ENCODE measurements at regions not wholly inside any gene's neighbourhood (a gene's known extent, or its start where the extent isn't known, plus 50 kb on each side); places are given as distances from the start of the nearest gene placed in this dataset.

DNA sequence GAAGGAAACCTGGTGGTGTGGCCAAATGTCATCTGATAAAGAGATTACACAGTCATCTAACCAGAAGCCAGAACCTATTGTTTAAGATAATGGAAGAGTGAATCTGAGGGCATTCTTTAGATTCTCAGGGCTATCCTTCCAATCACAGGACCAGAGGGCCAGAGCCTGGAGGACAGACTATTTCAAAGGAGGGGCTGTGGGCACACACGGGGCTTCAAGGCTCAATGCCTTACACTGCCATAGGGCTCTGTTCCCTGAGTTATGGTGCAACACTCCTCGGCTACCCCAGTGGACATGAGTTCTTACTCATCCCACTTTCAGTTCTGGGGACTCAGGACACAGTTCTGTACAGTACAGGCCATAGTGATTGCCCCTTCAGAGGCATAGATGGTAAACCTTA, 343.9 kb upstream of the ALCAM start:
- Histone ChIP-seq H3K4me3 (ENCODE audit: low read depth, low read length) (no peak overlapping the region), H3K9me3 (no peaks in the 10 kb centered on the region), H3K36me3 (ENCODE audit: control insufficient read depth, insufficient read depth, low read length) (no peaks in the 10 kb centered on the region), H3K27me3 (replicated peaks; ENCODE audit: control insufficient read depth, insufficient read depth, low read length) (no peaks in the 10 kb centered on the region), H3K4me1 (no peaks in the 10 kb centered on the region)
- TF ChIP-seq, protein P1, sequence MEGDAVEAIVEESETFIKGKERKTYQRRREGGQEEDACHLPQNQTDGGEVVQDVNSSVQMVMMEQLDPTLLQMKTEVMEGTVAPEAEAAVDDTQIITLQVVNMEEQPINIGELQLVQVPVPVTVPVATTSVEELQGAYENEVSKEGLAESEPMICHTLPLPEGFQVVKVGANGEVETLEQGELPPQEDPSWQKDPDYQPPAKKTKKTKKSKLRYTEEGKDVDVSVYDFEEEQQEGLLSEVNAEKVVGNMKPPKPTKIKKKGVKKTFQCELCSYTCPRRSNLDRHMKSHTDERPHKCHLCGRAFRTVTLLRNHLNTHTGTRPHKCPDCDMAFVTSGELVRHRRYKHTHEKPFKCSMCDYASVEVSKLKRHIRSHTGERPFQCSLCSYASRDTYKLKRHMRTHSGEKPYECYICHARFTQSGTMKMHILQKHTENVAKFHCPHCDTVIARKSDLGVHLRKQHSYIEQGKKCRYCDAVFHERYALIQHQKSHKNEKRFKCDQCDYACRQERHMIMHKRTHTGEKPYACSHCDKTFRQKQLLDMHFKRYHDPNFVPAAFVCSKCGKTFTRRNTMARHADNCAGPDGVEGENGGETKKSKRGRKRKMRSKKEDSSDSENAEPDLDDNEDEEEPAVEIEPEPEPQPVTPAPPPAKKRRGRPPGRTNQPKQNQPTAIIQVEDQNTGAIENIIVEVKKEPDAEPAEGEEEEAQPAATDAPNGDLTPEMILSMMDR (IDR thresholded peaks at IDR 0.05; ENCODE audit: insufficient read depth in 1 of 2, low read depth in 1 of 2, low read length in 1 of 2, severe bottlenecking in 1 of 2, unreplicated experiment in 1 of 2) = no peak
- intact Hi-C loops (cut with micrococcal nuclease; ENCODE audit: unreplicated experiment) = no loop called here
- DNase-seq = no peak
- ChIA-PET CTCF (no interaction called here), POLR2A (no interaction called here)
- Mint-ChIP-seq H3K27ac (ENCODE audit: unreplicated experiment) (no peak overlapping the region), H3K4me1 (ENCODE audit: low read depth, unreplicated experiment) (no peaks in the 10 kb centered on the region), H3K36me3 (ENCODE audit: insufficient read depth, unreplicated experiment) (no peaks in the 10 kb centered on the region), H3K9me3 (ENCODE audit: unreplicated experiment) (no peaks in the 10 kb centered on the region), H3K27me3 (ENCODE audit: insufficient read depth, unreplicated experiment) (no peaks in the 10 kb centered on the region), H3K4me3 (ENCODE audit: unreplicated experiment) (no peak overlapping the region)
- BruUV-seq (replicated peaks) = no TSS peak

DNA sequence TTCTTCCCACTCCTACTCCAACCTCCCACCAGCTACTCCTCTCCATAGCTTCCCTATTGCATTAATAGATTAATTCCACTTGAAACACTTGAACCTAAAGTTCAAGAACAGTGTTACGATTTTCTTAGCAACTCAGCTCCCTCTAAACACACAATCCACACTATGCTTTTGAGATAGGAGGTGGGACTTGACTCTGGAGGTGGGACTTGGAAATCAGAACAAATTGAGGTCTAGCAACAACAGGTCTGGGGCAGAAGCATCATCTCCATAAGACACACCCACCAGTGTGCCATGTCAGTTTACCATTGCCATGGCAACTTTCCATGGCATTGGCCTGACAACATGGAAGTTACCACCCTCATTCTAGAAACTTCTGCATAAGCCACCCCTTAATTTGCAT, 336.5 kb upstream of the ALCAM start:
- Mint-ChIP-seq H3K9me3 (ENCODE audit: unreplicated experiment) (no peaks in the 10 kb centered on the region), H3K27me3 (ENCODE audit: insufficient read depth, unreplicated experiment) (no peaks in the 10 kb centered on the region), H3K4me1 (ENCODE audit: low read depth, unreplicated experiment) (peaks cover 7% of the 10 kb centered on the region), H3K27ac (ENCODE audit: unreplicated experiment) (no peak overlapping the region), H3K36me3 (ENCODE audit: insufficient read depth, unreplicated experiment) (no peaks in the 10 kb centered on the region), H3K4me3 (ENCODE audit: unreplicated experiment) (no peak overlapping the region)
- Histone ChIP-seq H3K27me3 (replicated peaks; ENCODE audit: control insufficient read depth, insufficient read depth, low read length) (no peaks in the 10 kb centered on the region), H3K4me1 (no peaks in the 10 kb centered on the region), H3K9me3 (no peaks in the 10 kb centered on the region), H3K4me3 (ENCODE audit: low read depth, low read length) (no peak overlapping the region), H3K36me3 (ENCODE audit: control insufficient read depth, insufficient read depth, low read length) (no peaks in the 10 kb centered on the region)
- intact Hi-C loops (cut with micrococcal nuclease; ENCODE audit: unreplicated experiment) = no loop called here
- TF ChIP-seq, protein P1 (IDR thresholded peaks at IDR 0.05; ENCODE audit: insufficient read depth in 1 of 2, low read depth in 1 of 2, low read length in 1 of 2, severe bottlenecking in 1 of 2, unreplicated experiment in 1 of 2) = no peak
- POLR2A ChIA-PET = no interaction called here
- no peak for DNase-seq
- no TSS peak for BruUV-seq (replicated peaks)
- CTCF ChIA-PET = no interaction called here

DNA sequence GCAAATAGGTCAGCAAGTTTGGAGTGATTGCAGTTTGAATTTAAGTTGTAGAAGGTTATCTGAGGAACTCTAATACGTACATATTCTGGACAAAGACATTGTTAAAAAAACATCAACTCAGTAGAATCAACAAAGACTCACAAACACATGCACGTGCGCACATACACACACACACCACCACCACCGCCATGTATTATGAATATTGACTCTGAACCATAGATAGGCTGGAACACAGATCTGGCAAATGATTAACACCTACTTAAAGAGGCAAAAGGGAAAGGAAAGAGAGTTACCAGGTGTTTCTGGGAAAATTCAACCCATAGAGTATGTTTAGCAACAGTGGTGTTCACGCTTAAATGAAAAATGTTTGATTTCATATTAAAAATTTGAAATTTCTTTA, 334.2 kb upstream of the ALCAM start:
- Histone ChIP-seq H3K4me1 (no peaks in the 10 kb centered on the region), H3K9me3 (no peaks in the 10 kb centered on the region), H3K36me3 (ENCODE audit: control insufficient read depth, insufficient read depth, low read length) (no peaks in the 10 kb centered on the region), H3K27me3 (replicated peaks; ENCODE audit: control insufficient read depth, insufficient read depth, low read length) (no peaks in the 10 kb centered on the region), H3K4me3 (ENCODE audit: low read depth, low read length) (no peak overlapping the region)
- no peaks in the 10 kb centered on the region for H3K27me3 Mint-ChIP-seq (ENCODE audit: insufficient read depth, unreplicated experiment)
- no peaks in the 10 kb centered on the region for H3K36me3 Mint-ChIP-seq (ENCODE audit: insufficient read depth, unreplicated experiment)
- intact Hi-C loops (cut with micrococcal nuclease; ENCODE audit: unreplicated experiment) = no loop called here
- no peak for DNase-seq
- POLR2A ChIA-PET = no interaction called here
- no TSS peak for BruUV-seq (replicated peaks)
- peaks cover 7% of the 10 kb centered on the region for H3K4me1 Mint-ChIP-seq (ENCODE audit: low read depth, unreplicated experiment)
- H3K27ac Mint-ChIP-seq (ENCODE audit: unreplicated experiment) = no peak overlapping the region
- no peaks in the 10 kb centered on the region for H3K9me3 Mint-ChIP-seq (ENCODE audit: unreplicated experiment)
- CTCF ChIA-PET = no interaction called here
- TF ChIP-seq, protein P1 (IDR thresholded peaks at IDR 0.05; ENCODE audit: insufficient read depth in 1 of 2, low read depth in 1 of 2, low read length in 1 of 2, severe bottlenecking in 1 of 2, unreplicated experiment in 1 of 2) = no peak
- no peak overlapping the region for H3K4me3 Mint-ChIP-seq (ENCODE audit: unreplicated experiment)

Measured in Caco-2 (cell line).